ENCODE measurements at regions not wholly inside any gene's neighbourhood (a gene's known extent, or its start where the extent isn't known, plus 50 kb on each side); places are given as distances from the start of the nearest gene placed in this dataset.

- TF ChIP-seq ZNF274 (IDR thresholded peaks at IDR 0.05; ENCODE audit: low read length) (no peak), ZNF274 (tag by site-specific recombination; IDR thresholded peaks at IDR 0.05; ENCODE audit: borderline replicate concordance) (no peak), ZNF416 (tag by site-specific recombination; IDR thresholded peaks at IDR 0.05) (no peak), CTCF (tag by site-specific recombination; IDR thresholded peaks at IDR 0.05) (no peak), ZFP41 (tag by site-specific recombination; IDR thresholded peaks at IDR 0.05; ENCODE audit: borderline replicate concordance) (no peak), ZNF449 (tag by site-specific recombination; IDR thresholded peaks at IDR 0.05) (no peak), ZNF792 (tag by site-specific recombination; IDR thresholded peaks at IDR 0.05) (no peak), ZNF513 (tag by site-specific recombination; IDR thresholded peaks at IDR 0.05) (no peak), ZBTB8A (tag by site-specific recombination; IDR thresholded peaks at IDR 0.05) (no peak), ZNF747 (tag by site-specific recombination; IDR thresholded peaks at IDR 0.05) (no peak)
These were observed 1035.6 kb upstream of the PHF14 start for GRCh38 chr7:9937944-9938631.

Measured in HEK293 (cell line).